ENCODE measurements at regions not wholly inside any gene's neighbourhood (a gene's known extent, or its start where the extent isn't known, plus 50 kb on each side); places are given as distances from the start of the nearest gene placed in this dataset.

- no peak for TF ChIP-seq SUZ12 (IDR thresholded peaks at IDR 0.05)
- TF ChIP-seq FOXM1 (IDR thresholded peaks at IDR 0.05; ENCODE audit: borderline replicate concordance), result no peak
- no peak for TF ChIP-seq PKNOX1 (IDR thresholded peaks at IDR 0.05)
- TF ChIP-seq BHLHE40 (IDR thresholded peaks at IDR 0.05; ENCODE audit: borderline replicate concordance), result no peak
- no peak for TF ChIP-seq FOXA1 (IDR thresholded peaks at IDR 0.05)
- no peak for TF ChIP-seq SP1 (IDR thresholded peaks at IDR 0.05)
- no peak for TF ChIP-seq LEF1 (IDR thresholded peaks at IDR 0.05; ENCODE audit: borderline replicate concordance)
- TF ChIP-seq ZNF384 (IDR thresholded peaks at IDR 0.05), result no peak
- no peak for TF ChIP-seq FOXK2 (IDR thresholded peaks at IDR 0.05)
- TF ChIP-seq ARNT (IDR thresholded peaks at IDR 0.05), result no peak
Measured at GRCh38 chr6:16883414-16883813, 122.2 kb upstream of the ATXN1 start.

Data from HEK293T (cell line).